ENCODE measurements at regions not wholly inside any gene's neighbourhood (a gene's known extent, or its start where the extent isn't known, plus 50 kb on each side); places are given as distances from the start of the nearest gene placed in this dataset.

DNA sequence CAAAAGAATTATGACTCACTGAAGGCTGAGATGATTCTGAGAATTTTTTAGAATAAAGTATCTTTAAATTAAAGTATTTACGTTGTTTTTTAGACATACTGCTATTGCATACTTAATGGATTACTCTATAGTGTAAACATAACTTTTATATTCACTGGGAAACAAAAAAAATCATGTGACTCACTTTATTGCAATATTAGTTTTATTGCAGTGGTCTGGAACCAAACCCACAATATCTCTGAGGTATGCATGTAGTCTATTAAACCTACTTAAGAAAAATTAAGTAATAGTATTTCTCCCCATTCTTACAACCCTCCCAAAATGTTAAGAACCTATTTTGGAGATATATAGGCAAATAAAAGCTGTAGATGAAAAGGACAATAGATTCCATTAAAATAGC is 142.9 kb upstream of the ZNF521 start:
- Histone ChIP-seq H2AFZ (no peak overlapping the region), H3K4me1 (ENCODE audit: insufficient read depth) (no peaks in the 10 kb centered on the region), H3K79me2 (replicated peaks; ENCODE audit: insufficient read depth) (no peaks in the 10 kb centered on the region), H3K36me3 (ENCODE audit: insufficient read depth) (no peaks in the 10 kb centered on the region), H3K27ac (ENCODE audit: low read depth) (no peak overlapping the region), H3K4me2 (no peak overlapping the region), H3F3A (replicated peaks; ENCODE audit: low read depth) (no peaks in the 10 kb centered on the region), H3K4me3 (no peak overlapping the region), H3K27me3 (ENCODE audit: insufficient read depth) (no peaks in the 10 kb centered on the region), H4K20me1 (replicated peaks; ENCODE audit: insufficient read depth) (no peaks in the 10 kb centered on the region), H3K9me2 (ENCODE audit: insufficient read depth) (peaks cover 7% of the 10 kb centered on the region; the same call in 1 of the 2 replicates)
- Mint-ChIP-seq H3K9me3 (peaks cover 4% of the 10 kb centered on the region; the same call in 2 of the 3 replicates), H3K27ac (no peak overlapping the region), H3K27me3 (ENCODE audit: insufficient read depth, low read depth, poor library complexity) (no peaks in the 10 kb centered on the region), H3K36me3 (ENCODE audit: low read depth) (no peaks in the 10 kb centered on the region), H3K4me1 (peaks cover 8% of the 10 kb centered on the region; the same call in 2 of the 3 replicates), H3K4me3 (no peak overlapping the region)
- no peak for DNase-seq (ENCODE audit: low spot score)
- no peak for TF ChIP-seq EZH2phosphoT487 (IDR thresholded peaks at IDR 0.05; ENCODE audit: unreplicated experiment)
- TF ChIP-seq, protein P1, sequence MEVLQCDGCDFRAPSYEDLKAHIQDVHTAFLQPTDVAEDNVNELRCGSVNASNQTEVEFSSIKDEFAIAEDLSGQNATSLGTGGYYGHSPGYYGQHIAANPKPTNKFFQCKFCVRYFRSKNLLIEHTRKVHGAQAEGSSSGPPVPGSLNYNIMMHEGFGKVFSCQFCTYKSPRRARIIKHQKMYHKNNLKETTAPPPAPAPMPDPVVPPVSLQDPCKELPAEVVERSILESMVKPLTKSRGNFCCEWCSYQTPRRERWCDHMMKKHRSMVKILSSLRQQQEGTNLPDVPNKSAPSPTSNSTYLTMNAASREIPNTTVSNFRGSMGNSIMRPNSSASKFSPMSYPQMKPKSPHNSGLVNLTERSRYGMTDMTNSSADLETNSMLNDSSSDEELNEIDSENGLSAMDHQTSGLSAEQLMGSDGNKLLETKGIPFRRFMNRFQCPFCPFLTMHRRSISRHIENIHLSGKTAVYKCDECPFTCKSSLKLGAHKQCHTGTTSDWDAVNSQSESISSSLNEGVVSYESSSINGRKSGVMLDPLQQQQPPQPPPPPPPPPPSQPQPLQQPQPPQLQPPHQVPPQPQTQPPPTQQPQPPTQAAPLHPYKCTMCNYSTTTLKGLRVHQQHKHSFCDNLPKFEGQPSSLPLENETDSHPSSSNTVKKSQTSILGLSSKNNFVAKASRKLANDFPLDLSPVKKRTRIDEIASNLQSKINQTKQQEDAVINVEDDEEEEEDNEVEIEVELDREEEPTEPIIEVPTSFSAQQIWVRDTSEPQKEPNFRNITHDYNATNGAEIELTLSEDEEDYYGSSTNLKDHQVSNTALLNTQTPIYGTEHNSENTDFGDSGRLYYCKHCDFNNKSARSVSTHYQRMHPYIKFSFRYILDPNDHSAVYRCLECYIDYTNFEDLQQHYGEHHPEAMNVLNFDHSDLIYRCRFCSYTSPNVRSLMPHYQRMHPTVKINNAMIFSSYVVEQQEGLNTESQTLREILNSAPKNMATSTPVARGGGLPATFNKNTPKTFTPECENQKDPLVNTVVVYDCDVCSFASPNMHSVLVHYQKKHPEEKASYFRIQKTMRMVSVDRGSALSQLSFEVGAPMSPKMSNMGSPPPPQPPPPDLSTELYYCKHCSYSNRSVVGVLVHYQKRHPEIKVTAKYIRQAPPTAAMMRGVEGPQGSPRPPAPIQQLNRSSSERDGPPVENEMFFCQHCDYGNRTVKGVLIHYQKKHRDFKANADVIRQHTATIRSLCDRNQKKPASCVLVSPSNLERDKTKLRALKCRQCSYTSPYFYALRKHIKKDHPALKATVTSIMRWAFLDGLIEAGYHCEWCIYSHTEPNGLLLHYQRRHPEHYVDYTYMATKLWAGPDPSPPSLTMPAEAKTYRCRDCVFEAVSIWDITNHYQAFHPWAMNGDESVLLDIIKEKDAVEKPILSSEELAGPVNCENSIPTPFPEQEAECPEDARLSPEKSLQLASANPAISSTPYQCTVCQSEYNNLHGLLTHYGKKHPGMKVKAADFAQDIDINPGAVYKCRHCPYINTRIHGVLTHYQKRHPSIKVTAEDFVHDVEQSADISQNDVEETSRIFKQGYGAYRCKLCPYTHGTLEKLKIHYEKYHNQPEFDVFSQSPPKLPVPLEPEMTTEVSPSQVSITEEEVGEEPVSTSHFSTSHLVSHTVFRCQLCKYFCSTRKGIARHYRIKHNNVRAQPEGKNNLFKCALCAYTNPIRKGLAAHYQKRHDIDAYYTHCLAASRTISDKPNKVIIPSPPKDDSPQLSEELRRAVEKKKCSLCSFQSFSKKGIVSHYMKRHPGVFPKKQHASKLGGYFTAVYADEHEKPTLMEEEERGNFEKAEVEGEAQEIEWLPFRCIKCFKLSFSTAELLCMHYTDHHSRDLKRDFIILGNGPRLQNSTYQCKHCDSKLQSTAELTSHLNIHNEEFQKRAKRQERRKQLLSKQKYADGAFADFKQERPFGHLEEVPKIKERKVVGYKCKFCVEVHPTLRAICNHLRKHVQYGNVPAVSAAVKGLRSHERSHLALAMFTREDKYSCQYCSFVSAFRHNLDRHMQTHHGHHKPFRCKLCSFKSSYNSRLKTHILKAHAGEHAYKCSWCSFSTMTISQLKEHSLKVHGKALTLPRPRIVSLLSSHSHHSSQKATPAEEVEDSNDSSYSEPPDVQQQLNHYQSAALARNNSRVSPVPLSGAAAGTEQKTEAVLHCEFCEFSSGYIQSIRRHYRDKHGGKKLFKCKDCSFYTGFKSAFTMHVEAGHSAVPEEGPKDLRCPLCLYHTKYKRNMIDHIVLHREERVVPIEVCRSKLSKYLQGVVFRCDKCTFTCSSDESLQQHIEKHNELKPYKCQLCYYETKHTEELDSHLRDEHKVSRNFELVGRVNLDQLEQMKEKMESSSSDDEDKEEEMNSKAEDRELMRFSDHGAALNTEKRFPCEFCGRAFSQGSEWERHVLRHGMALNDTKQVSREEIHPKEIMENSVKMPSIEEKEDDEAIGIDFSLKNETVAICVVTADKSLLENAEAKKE (CRISPR knock-in tag; IDR thresholded peaks at IDR 0.05): no peak
- TF ChIP-seq CREB1 (CRISPR knock-in tag; IDR thresholded peaks at IDR 0.05; ENCODE audit: low read depth): no peak
- TF ChIP-seq STAT1 (IDR thresholded peaks at IDR 0.05; ENCODE audit: unreplicated experiment): no peak
- TF ChIP-seq, protein P2, sequence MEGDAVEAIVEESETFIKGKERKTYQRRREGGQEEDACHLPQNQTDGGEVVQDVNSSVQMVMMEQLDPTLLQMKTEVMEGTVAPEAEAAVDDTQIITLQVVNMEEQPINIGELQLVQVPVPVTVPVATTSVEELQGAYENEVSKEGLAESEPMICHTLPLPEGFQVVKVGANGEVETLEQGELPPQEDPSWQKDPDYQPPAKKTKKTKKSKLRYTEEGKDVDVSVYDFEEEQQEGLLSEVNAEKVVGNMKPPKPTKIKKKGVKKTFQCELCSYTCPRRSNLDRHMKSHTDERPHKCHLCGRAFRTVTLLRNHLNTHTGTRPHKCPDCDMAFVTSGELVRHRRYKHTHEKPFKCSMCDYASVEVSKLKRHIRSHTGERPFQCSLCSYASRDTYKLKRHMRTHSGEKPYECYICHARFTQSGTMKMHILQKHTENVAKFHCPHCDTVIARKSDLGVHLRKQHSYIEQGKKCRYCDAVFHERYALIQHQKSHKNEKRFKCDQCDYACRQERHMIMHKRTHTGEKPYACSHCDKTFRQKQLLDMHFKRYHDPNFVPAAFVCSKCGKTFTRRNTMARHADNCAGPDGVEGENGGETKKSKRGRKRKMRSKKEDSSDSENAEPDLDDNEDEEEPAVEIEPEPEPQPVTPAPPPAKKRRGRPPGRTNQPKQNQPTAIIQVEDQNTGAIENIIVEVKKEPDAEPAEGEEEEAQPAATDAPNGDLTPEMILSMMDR (conservative IDR thresholded peaks at IDR 0.05; ENCODE audit: low read depth in 2 of 2): no peak
- TF ChIP-seq JUNB (IDR thresholded peaks at IDR 0.05; ENCODE audit: unreplicated experiment): no peak
- no peak for TF ChIP-seq EZH2 (IDR thresholded peaks at IDR 0.05; ENCODE audit: low read depth, unreplicated experiment)
- TF ChIP-seq, protein P3, sequence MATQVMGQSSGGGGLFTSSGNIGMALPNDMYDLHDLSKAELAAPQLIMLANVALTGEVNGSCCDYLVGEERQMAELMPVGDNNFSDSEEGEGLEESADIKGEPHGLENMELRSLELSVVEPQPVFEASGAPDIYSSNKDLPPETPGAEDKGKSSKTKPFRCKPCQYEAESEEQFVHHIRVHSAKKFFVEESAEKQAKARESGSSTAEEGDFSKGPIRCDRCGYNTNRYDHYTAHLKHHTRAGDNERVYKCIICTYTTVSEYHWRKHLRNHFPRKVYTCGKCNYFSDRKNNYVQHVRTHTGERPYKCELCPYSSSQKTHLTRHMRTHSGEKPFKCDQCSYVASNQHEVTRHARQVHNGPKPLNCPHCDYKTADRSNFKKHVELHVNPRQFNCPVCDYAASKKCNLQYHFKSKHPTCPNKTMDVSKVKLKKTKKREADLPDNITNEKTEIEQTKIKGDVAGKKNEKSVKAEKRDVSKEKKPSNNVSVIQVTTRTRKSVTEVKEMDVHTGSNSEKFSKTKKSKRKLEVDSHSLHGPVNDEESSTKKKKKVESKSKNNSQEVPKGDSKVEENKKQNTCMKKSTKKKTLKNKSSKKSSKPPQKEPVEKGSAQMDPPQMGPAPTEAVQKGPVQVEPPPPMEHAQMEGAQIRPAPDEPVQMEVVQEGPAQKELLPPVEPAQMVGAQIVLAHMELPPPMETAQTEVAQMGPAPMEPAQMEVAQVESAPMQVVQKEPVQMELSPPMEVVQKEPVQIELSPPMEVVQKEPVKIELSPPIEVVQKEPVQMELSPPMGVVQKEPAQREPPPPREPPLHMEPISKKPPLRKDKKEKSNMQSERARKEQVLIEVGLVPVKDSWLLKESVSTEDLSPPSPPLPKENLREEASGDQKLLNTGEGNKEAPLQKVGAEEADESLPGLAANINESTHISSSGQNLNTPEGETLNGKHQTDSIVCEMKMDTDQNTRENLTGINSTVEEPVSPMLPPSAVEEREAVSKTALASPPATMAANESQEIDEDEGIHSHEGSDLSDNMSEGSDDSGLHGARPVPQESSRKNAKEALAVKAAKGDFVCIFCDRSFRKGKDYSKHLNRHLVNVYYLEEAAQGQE (IDR thresholded peaks at IDR 0.05; ENCODE audit: unreplicated experiment): no peak
- TF ChIP-seq POLR2AphosphoS5 (IDR thresholded peaks at IDR 0.05; ENCODE audit: low read depth): no peak
- TF ChIP-seq ZNF114 (CRISPR knock-in tag; IDR thresholded peaks at IDR 0.05): no peak
- TF ChIP-seq NANOG (IDR thresholded peaks at IDR 0.05; ENCODE audit: borderline replicate concordance): no peak
- TF ChIP-seq ZNF331 (CRISPR knock-in tag; IDR thresholded peaks at IDR 0.05; ENCODE audit: low read depth): no peak
- TF ChIP-seq, protein P4, sequence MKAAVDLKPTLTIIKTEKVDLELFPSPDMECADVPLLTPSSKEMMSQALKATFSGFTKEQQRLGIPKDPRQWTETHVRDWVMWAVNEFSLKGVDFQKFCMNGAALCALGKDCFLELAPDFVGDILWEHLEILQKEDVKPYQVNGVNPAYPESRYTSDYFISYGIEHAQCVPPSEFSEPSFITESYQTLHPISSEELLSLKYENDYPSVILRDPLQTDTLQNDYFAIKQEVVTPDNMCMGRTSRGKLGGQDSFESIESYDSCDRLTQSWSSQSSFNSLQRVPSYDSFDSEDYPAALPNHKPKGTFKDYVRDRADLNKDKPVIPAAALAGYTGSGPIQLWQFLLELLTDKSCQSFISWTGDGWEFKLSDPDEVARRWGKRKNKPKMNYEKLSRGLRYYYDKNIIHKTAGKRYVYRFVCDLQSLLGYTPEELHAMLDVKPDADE (IDR thresholded peaks at IDR 0.05): no peak
- no peak for ATAC-seq

Data from GM23338 (cell line).